ENCODE measurements at regions not wholly inside any gene's neighbourhood (a gene's known extent, or its start where the extent isn't known, plus 50 kb on each side); places are given as distances from the start of the nearest gene placed in this dataset.

- no peak overlapping the region for H3K4me2 ChIP-seq (ENCODE audit: low read length)
- no peaks in the 10 kb centered on the region for H3K4me1 ChIP-seq (ENCODE audit: control insufficient read depth in 1 of 2, insufficient read depth in 2 of 2, low read length in 2 of 2)
- H3K27me3 ChIP-seq (ENCODE audit: insufficient read depth, low read length): no peaks in the 10 kb centered on the region
- no peaks in the 10 kb centered on the region for H3K9me2 ChIP-seq (ENCODE audit: insufficient read depth)
- H3K27ac ChIP-seq (ENCODE audit: low read depth, low read length): no peak overlapping the region
- H3K9me3 ChIP-seq (ENCODE audit: control insufficient read depth in 1 of 2, insufficient read depth in 1 of 2, low read depth in 1 of 2, low read length in 2 of 2): no peaks in the 10 kb centered on the region
- DNase-seq (ENCODE audit: low read depth, low spot score): no peak
- H3K36me3 ChIP-seq (ENCODE audit: control insufficient read depth in 1 of 2, insufficient read depth in 2 of 2, low read length in 2 of 2): no peaks in the 10 kb centered on the region
- POLR2A ChIA-PET: no interaction called here
- no peak overlapping the region for H2AFZ ChIP-seq (ENCODE audit: low read depth, low read length, poor library complexity, severe bottlenecking)
- RAD21 ChIA-PET (ENCODE audit: low non-redundant PET in 1 of 2, low total read pairs in 2 of 2, uncharacterized antibody in 2 of 2, unreplicated experiment in 2 of 2): no interaction called here
- no peaks in the 10 kb centered on the region for H4K20me1 ChIP-seq (ENCODE audit: insufficient read depth)
- no peak overlapping the region for H3K9ac ChIP-seq (ENCODE audit: low read length)
- no peak overlapping the region for H3K4me3 ChIP-seq (replicated peaks in 1 of 2; ENCODE audit: low read depth in 1 of 2, low read length in 2 of 2)
- intact Hi-C loops (cut with micrococcal nuclease): no loop called here
- ATAC-seq: no peak
- CTCF ChIA-PET: no interaction called here
- TF ChIP-seq MAX (IDR thresholded peaks at IDR 0.05): no peak
- TF ChIP-seq POLR2AphosphoS5 (IDR thresholded peaks at IDR 0.05; ENCODE audit: low read depth, low read length): no peak
- no peak for TF ChIP-seq EZH2 (IDR thresholded peaks at IDR 0.05)
- no peak for TF ChIP-seq RAD21 (IDR thresholded peaks at IDR 0.05; ENCODE audit: low read depth)
- TF ChIP-seq POLR2A (IDR thresholded peaks at IDR 0.05; ENCODE audit: borderline replicate concordance, extremely low read depth, insufficient read depth, insufficient read length): no peak
- TF ChIP-seq SRF (IDR thresholded peaks at IDR 0.05; ENCODE audit: low read depth): no peak
- no peak for TF ChIP-seq CTCF (IDR thresholded peaks at IDR 0.05 in 2 of 3, conservative IDR thresholded peaks at IDR 0.05 in 1 of 3; ENCODE audit: borderline replicate concordance in 1 of 3, insufficient read depth in 1 of 3, low read depth in 2 of 3, low read length in 2 of 3)
- no peak for TF ChIP-seq EGR1 (IDR thresholded peaks at IDR 0.05; ENCODE audit: low read depth)
- no peak for TF ChIP-seq CEBPB (IDR thresholded peaks at IDR 0.05; ENCODE audit: low read depth)
- TF ChIP-seq CBX3 (IDR thresholded peaks at IDR 0.05; ENCODE audit: low read depth): no peak
- no peak for TF ChIP-seq ZNF274 (IDR thresholded peaks at IDR 0.05; ENCODE audit: low read depth, low read length)
- TF ChIP-seq ZBTB33 (IDR thresholded peaks at IDR 0.05; ENCODE audit: extremely low read depth, insufficient replicate concordance, low read length): no peak
- no peak for TF ChIP-seq JUND (IDR thresholded peaks at IDR 0.05)
- TF ChIP-seq TCF7L2 (IDR thresholded peaks at IDR 0.05; ENCODE audit: borderline replicate concordance, extremely low read depth, insufficient read depth, insufficient read length): no peak
- no peak for TF ChIP-seq ZFX (IDR thresholded peaks at IDR 0.05)
- TF ChIP-seq ATF3 (IDR thresholded peaks at IDR 0.05): no peak
- no peak for TF ChIP-seq FOSL1 (IDR thresholded peaks at IDR 0.05; ENCODE audit: low read depth)
- no peak for TF ChIP-seq SIN3A (IDR thresholded peaks at IDR 0.05; ENCODE audit: low read depth)
- BruUV-seq (replicated peaks): no TSS peak
- H3K79me2 ChIP-seq (ENCODE audit: insufficient read depth, low read length): no peaks in the 10 kb centered on the region
Measured at GRCh38 chr5:96214442-96215197, 218.4 kb downstream of the PCSK1 start.

Data from HCT116 (cell line).